Stomach (tissue), 8 donors: ENCODE measurements at regions not wholly inside any gene's neighbourhood (a gene's known extent, or its start where the extent isn't known, plus 50 kb on each side); places are given as distances from the start of the nearest gene placed in this dataset.
A peak's percentile ranks its signal among the peaks of the same experiment; 100 is the strongest.

Source experiments
- DNase-seq, 2 donors: peaks; one replicate each; pipeline versions ENCODE4 v3.0.0 to v3.0.0-alpha.2; 2013 to 2019
- H3K27ac ChIP-seq, 5 donors: fragments of 200-600 bp in 4 of 5; sonication (generic) in 4 of 5; one replicate each; pipeline ENCODE4 v1.5.1; 2013 to 2019; ENCODE audit warnings: mild to moderate bottlenecking in 1 of 5, moderate library complexity in 1 of 5
- H3K27me3 ChIP-seq, 3 donors: fragments of 200-600 bp; sonication (generic); one replicate each; pipeline ENCODE4 v1.5.1; 2017 to 2019; ENCODE audit warnings: mixed run types in 1 of 3
- H3K36me3 ChIP-seq, 4 donors: fragments of 200-600 bp; sonication (generic); 1 replicate in 3 of 4; 2 replicates in 1 of 4; pipeline ENCODE4 v1.5.1; 2016 to 2019
- H3K4me1 ChIP-seq, 4 donors: fragments of 200-600 bp; sonication (generic); one replicate each; pipeline ENCODE4 v1.5.1; 2016 to 2019
- H3K4me3 ChIP-seq, 4 donors: fragments of 200-600 bp; sonication (generic) in 3 of 4; one replicate each; pipeline ENCODE4 v1.5.1; 2016 to 2019; ENCODE audit warnings: mild to moderate bottlenecking in 1 of 4
- H3K9me3 ChIP-seq, 4 donors: fragments of 200-600 bp; sonication (generic); one replicate each; pipeline ENCODE4 v1.5.1; 2016 to 2019
- CTCF ChIP-seq, 7 experiments: fragments of 450-650 bp in 4 of 7; fragments of 200-600 bp in 3 of 7; sonication (generic) in 3 of 7; IDR thresholded peaks; one replicate each; pipeline ENCODE4 v1.5.1; 2016 to 2019; ENCODE audit warnings: antibody characterized with exemption in 7 of 7, control low read depth in 2 of 7, mild to moderate bottlenecking in 1 of 7
- EP300 ChIP-seq: sonication (generic); formaldehyde crosslinking; IDR thresholded peaks from one replicate; pipeline ENCODE4 v1.6.1; 2017; ENCODE audit warnings: antibody characterized with exemption
- POLR2A ChIP-seq, 4 donors: fragments of 450-650 bp; IDR thresholded peaks; one replicate each; pipeline ENCODE4 v1.6.1; 2016; ENCODE audit warnings: antibody characterized with exemption in 4 of 4, control low read depth in 2 of 4, mild to moderate bottlenecking in 1 of 4, moderate library complexity in 1 of 4
- POLR2AphosphoS5 ChIP-seq, 3 donors: sonication (generic); formaldehyde crosslinking; IDR thresholded peaks; one replicate each; pipeline ENCODE4 v1.6.1; 2016; ENCODE audit warnings: antibody characterized with exemption in 3 of 3
- WGBS, 5 donors: extraction: QIAGEN DNeasy Blood & Tissue Kit in 3 of 5; methylation state at CpG; one replicate each; pipeline versions ENCODE4 v1.1.5 to v1.1.7; 2013 to 2018; 5-methylcytosine and 5-hydroxymethylcytosine counted together
- intact Hi-C: fragments of 100-400 bp; cut with DNase I; formaldehyde crosslinking; loops from one replicate; pipeline ENCODE4 v1.15.1; 2023; ENCODE audit warnings: low total_unique reads
- donor health status: healthy with polysubstance abuse.
- donor health status: Bipolar disorder and iron deficiency.
- donor health status: healthy.

GRCh38 chr14:44154446-44154845 is 352.6 kb downstream of the FSCB start:
- 71 to 100% (median 88%) methylated on average over 1 of the region's 1 CpG for WGBS, 5 donors
- Histone ChIP-seq H3K4me3 (no peak overlapping the region), H3K27ac (no peak overlapping the region), H3K4me1 (no peaks in the 10 kb centered on the region), H3K9me3 (peaks cover 0 to 20% (median 12%) of the 10 kb centered on the region in 4 donors), H3K27me3 (no peaks in the 10 kb centered on the region), H3K36me3 (no peaks in the 10 kb centered on the region)
- DNase-seq, result no peak
- intact Hi-C loops, result no loop called here
- TF ChIP-seq POLR2AphosphoS5 (IDR thresholded peaks at IDR 0.05) (no peak), EP300 (no peak), CTCF (IDR thresholded peaks at IDR 0.05) (no peak), POLR2A (IDR thresholded peaks at IDR 0.05) (no peak)

- Histone ChIP-seq H3K27me3 (no peaks in the 10 kb centered on the region), H3K4me1 (no peaks in the 10 kb centered on the region), H3K9me3 (peaks cover 0 to 19% (median 11%) of the 10 kb centered on the region in 4 donors), H3K27ac (no peak overlapping the region), H3K4me3 (no peak overlapping the region), H3K36me3 (no peaks in the 10 kb centered on the region)
- intact Hi-C loops, result no loop called here
- 71 to 80% (median 73%) methylated on average over 2 of the region's 2 CpGs for WGBS, 5 donors
- TF ChIP-seq CTCF (IDR thresholded peaks at IDR 0.05), result no peak
- TF ChIP-seq POLR2AphosphoS5 (IDR thresholded peaks at IDR 0.05), result no peak
- TF ChIP-seq POLR2A (IDR thresholded peaks at IDR 0.05), result no peak
- TF ChIP-seq EP300, result no peak
- no peak for DNase-seq
Measured at GRCh38 chr14:44151130-44151820, 355.8 kb downstream of the FSCB start.

GRCh38 chr14:44149597-44149996 is 357.5 kb downstream of the FSCB start:
- no peaks in the 10 kb centered on the region for H3K36me3 ChIP-seq
- H3K4me3 ChIP-seq, result no peak overlapping the region
- no peak overlapping the region for H3K27ac ChIP-seq
- no peaks in the 10 kb centered on the region for H3K27me3 ChIP-seq
- peaks cover 0 to 6% (median 5%) of the 10 kb centered on the region in 4 donors for H3K9me3 ChIP-seq
- no peak for TF ChIP-seq CTCF (IDR thresholded peaks at IDR 0.05)
- no peak for TF ChIP-seq POLR2AphosphoS5 (IDR thresholded peaks at IDR 0.05)
- TF ChIP-seq EP300, result no peak
- TF ChIP-seq POLR2A (IDR thresholded peaks at IDR 0.05), result no peak
- no peaks in the 10 kb centered on the region for H3K4me1 ChIP-seq
- intact Hi-C loops, result no loop called here
- 25 to 36% (median 34%) methylated on average over 3 of the region's 3 CpGs for WGBS, 5 donors
- peak in 1 of 2 donors; percentile 46 for DNase-seq

- TF ChIP-seq POLR2AphosphoS5 (IDR thresholded peaks at IDR 0.05) (no peak), POLR2A (IDR thresholded peaks at IDR 0.05) (no peak), EP300 (no peak), CTCF (IDR thresholded peaks at IDR 0.05) (no peak)
- H3K9me3 ChIP-seq, result no peaks in the 10 kb centered on the region
- H3K27ac ChIP-seq, result no peak overlapping the region
- H3K36me3 ChIP-seq, result no peaks in the 10 kb centered on the region
- H3K4me3 ChIP-seq, result no peak overlapping the region
- intact Hi-C loops, result no loop called here
- WGBS, 5 donors, result 89 to 96% (median 90%) methylated on average over 1 of the region's 1 CpG
- H3K27me3 ChIP-seq, result no peaks in the 10 kb centered on the region
- no peak for DNase-seq
- no peaks in the 10 kb centered on the region for H3K4me1 ChIP-seq
Measured at GRCh38 chr14:44142006-44142405, 365.1 kb downstream of the FSCB start.
